ENCODE measurements at regions not wholly inside any gene's neighbourhood (a gene's known extent, or its start where the extent isn't known, plus 50 kb on each side); places are given as distances from the start of the nearest gene placed in this dataset.

DNA sequence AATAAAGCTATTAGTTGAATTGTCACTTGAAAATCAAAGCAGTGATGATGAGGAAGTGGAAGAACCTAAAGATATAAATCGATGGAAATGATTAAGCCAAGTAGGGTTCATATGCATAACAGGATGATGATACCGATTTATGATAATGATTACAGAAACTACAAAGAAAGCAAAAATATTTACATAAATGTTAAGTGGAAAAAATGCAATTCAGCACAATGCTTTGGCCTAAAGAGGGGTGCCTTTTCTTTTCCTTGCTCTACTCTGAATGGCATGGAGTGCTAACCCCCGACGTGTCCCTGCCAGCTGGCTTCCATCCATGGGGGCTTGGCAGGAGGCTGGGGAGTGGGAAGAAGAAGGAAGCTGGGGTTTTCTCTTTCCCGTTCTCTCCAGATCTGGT, 240.3 kb downstream of the GATA3 start:
- DNase-seq (no peak), ATAC-seq (ENCODE audit: poor library complexity) (no peak)
- H3K36me3 Mint-ChIP-seq (ENCODE audit: low read depth) = no peaks in the 10 kb centered on the region
- no peaks in the 10 kb centered on the region for H3K9me3 ChIP-seq (ENCODE audit: control insufficient read depth in 1 of 2, insufficient read depth in 1 of 2, low read length in 2 of 2)
- H3K4me1 Mint-ChIP-seq (ENCODE audit: low read depth) = peaks cover 5% of the 10 kb centered on the region
- no peak overlapping the region for H3K4me3 ChIP-seq (ENCODE audit: low read length)
- H3K27me3 Mint-ChIP-seq = no peaks in the 10 kb centered on the region
- ChIA-PET CTCF (no interaction called here), POLR2A (no interaction called here)
- no peak overlapping the region for H3K27ac ChIP-seq (ENCODE audit: low read depth in 1 of 2, low read length in 2 of 2)
- no peaks in the 10 kb centered on the region for H3K36me3 ChIP-seq (ENCODE audit: insufficient read depth, low read length)
- TF ChIP-seq, protein P1, sequence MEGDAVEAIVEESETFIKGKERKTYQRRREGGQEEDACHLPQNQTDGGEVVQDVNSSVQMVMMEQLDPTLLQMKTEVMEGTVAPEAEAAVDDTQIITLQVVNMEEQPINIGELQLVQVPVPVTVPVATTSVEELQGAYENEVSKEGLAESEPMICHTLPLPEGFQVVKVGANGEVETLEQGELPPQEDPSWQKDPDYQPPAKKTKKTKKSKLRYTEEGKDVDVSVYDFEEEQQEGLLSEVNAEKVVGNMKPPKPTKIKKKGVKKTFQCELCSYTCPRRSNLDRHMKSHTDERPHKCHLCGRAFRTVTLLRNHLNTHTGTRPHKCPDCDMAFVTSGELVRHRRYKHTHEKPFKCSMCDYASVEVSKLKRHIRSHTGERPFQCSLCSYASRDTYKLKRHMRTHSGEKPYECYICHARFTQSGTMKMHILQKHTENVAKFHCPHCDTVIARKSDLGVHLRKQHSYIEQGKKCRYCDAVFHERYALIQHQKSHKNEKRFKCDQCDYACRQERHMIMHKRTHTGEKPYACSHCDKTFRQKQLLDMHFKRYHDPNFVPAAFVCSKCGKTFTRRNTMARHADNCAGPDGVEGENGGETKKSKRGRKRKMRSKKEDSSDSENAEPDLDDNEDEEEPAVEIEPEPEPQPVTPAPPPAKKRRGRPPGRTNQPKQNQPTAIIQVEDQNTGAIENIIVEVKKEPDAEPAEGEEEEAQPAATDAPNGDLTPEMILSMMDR (IDR thresholded peaks at IDR 0.05) = no peak
- H3K4me3 Mint-ChIP-seq = no peak overlapping the region
- no peaks in the 10 kb centered on the region for H3K9me3 Mint-ChIP-seq
- H3K27ac Mint-ChIP-seq = no peak overlapping the region
- H3K4me1 ChIP-seq (ENCODE audit: insufficient read depth, low read length) = no peaks in the 10 kb centered on the region
- intact Hi-C loops (cut with DNase I, micrococcal nuclease) = no loop called here
- H3K27me3 ChIP-seq (ENCODE audit: control insufficient read depth in 1 of 2, insufficient read depth in 2 of 2, low read length in 2 of 2) = no peaks in the 10 kb centered on the region

DNA sequence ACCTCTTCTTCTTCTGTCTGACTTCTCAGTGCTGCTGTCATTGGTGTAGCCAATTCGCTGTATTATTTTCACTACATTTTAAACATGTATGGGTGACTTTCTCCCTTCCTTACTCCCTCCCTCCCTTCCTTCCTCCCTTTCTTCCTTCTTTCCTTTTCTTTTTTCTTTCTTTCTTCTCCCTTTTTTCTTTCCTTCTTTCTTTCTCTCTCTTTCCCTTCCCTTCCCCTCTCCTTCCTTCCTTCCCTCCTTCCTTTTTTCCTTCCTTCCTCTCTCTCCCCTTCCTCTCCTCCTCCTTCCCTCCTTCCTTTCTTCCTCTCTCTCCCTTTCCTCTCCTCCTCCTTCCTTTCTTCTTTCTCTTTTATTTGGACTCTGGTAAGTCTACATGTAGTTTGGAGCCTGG, 240.8 kb downstream of the GATA3 start:
- intact Hi-C loops (cut with DNase I, micrococcal nuclease) = no loop called here

DNA sequence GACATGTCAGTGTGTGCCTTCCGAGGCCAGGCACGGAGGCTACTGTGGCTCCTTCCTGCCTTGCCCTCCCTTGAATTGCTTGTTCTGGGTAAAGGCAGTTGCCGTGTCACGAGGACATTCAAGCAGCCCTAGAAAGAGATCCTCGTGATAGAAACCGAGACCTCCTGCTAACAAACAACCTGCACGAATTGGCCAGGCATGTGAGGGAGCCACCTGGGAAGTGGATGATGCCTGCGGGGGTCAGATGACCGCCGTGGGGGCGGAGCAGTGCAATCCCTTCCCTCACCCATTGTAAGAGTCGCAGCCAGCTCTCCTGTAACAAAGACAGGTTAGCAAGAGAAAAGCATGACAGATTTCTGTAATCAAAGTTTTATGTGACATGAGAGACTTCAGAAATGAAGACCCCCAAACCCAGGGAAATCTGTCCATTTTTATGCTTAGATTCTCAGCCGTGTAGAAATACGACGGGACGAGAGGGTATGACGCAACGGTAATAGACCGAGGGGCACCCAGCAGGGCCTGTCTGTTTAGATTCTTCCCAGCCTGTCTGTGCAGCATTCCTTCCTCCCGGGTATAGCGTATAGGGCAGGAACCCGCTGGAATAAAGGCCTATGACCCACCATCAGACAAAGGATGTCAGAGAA, 241.7 kb downstream of the GATA3 start:
- TF ChIP-seq, protein P1 (IDR thresholded peaks at IDR 0.05) = no peak
- CTCF ChIA-PET = no interaction called here
- ATAC-seq (ENCODE audit: poor library complexity) (no peak), DNase-seq (no peak)
- Histone ChIP-seq H3K27ac (ENCODE audit: low read depth in 1 of 2, low read length in 2 of 2) (no peak overlapping the region), H3K4me3 (ENCODE audit: low read length) (no peak overlapping the region), H3K36me3 (ENCODE audit: insufficient read depth, low read length) (no peaks in the 10 kb centered on the region), H3K9me3 (ENCODE audit: control insufficient read depth in 1 of 2, insufficient read depth in 1 of 2, low read length in 2 of 2) (no peaks in the 10 kb centered on the region), H3K27me3 (ENCODE audit: control insufficient read depth in 1 of 2, insufficient read depth in 2 of 2, low read length in 2 of 2) (no peaks in the 10 kb centered on the region), H3K4me1 (ENCODE audit: insufficient read depth, low read length) (no peaks in the 10 kb centered on the region)
- POLR2A ChIA-PET = no interaction called here
- H3K36me3 Mint-ChIP-seq (ENCODE audit: low read depth) = no peaks in the 10 kb centered on the region
- H3K9me3 Mint-ChIP-seq = no peaks in the 10 kb centered on the region
- intact Hi-C loops (cut with DNase I, micrococcal nuclease) = no loop called here
- H3K4me3 Mint-ChIP-seq = no peak overlapping the region
- peaks cover 5% of the 10 kb centered on the region for H3K4me1 Mint-ChIP-seq (ENCODE audit: low read depth)
- no peaks in the 10 kb centered on the region for H3K27me3 Mint-ChIP-seq
- H3K27ac Mint-ChIP-seq = no peak overlapping the region

More for the DNA sequence above, 240.8 kb downstream of the GATA3 start:
- Histone ChIP-seq H3K4me1 (ENCODE audit: insufficient read depth, low read length) (no peaks in the 10 kb centered on the region), H3K36me3 (ENCODE audit: insufficient read depth, low read length) (no peaks in the 10 kb centered on the region), H3K4me3 (ENCODE audit: low read length) (no peak overlapping the region), H3K27me3 (ENCODE audit: control insufficient read depth in 1 of 2, insufficient read depth in 2 of 2, low read length in 2 of 2) (no peaks in the 10 kb centered on the region), H3K9me3 (ENCODE audit: control insufficient read depth in 1 of 2, insufficient read depth in 1 of 2, low read length in 2 of 2) (no peaks in the 10 kb centered on the region), H3K27ac (ENCODE audit: low read depth in 1 of 2, low read length in 2 of 2) (no peak overlapping the region)
- peaks cover 5% of the 10 kb centered on the region for H3K4me1 Mint-ChIP-seq (ENCODE audit: low read depth)
- ChIA-PET POLR2A (no interaction called here), CTCF (no interaction called here)
- TF ChIP-seq, protein P1 (IDR thresholded peaks at IDR 0.05) = no peak
- DNase-seq = no peak
- no peaks in the 10 kb centered on the region for H3K36me3 Mint-ChIP-seq (ENCODE audit: low read depth)
- H3K27ac Mint-ChIP-seq = no peak overlapping the region
- no peak for ATAC-seq (ENCODE audit: poor library complexity)
- H3K4me3 Mint-ChIP-seq = no peak overlapping the region
- no peaks in the 10 kb centered on the region for H3K9me3 Mint-ChIP-seq
- no peaks in the 10 kb centered on the region for H3K27me3 Mint-ChIP-seq

Data from CD4-positive, alpha-beta T cell (primary cell).